DMS53 (cell line): ENCODE measurements at regions not wholly inside any gene's neighbourhood (a gene's known extent, or its start where the extent isn't known, plus 50 kb on each side); places are given as distances from the start of the nearest gene placed in this dataset.

Source experiments
- DNase-seq: peaks from one replicate; lab custom pipeline; 2025; lab: John Stamatoyannopoulos, UW

GRCh38 chr14:43988989-43989388 lies 518.1 kb downstream of the FSCB start:
- no peak for DNase-seq

DNA sequence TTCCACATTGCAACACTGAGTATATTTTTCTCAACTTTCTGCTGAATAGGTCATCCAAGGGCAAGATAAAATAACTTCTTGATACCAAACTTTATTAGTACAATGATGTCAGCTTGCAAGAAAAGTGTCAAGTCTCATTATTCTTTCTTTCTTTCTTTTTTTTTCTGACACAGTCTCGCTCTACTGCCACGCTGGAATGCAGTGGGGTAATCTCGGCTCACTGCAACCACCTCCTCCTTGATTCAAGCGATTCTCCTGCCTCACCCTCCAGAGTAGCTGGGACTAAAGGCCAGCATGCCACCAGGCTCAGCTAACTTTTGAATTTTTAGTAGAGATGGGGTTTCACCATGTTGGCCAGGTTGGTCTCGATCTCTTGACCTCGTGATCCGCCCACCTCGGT lies 523.4 kb downstream of the FSCB start:
- no peak for DNase-seq

DNA sequence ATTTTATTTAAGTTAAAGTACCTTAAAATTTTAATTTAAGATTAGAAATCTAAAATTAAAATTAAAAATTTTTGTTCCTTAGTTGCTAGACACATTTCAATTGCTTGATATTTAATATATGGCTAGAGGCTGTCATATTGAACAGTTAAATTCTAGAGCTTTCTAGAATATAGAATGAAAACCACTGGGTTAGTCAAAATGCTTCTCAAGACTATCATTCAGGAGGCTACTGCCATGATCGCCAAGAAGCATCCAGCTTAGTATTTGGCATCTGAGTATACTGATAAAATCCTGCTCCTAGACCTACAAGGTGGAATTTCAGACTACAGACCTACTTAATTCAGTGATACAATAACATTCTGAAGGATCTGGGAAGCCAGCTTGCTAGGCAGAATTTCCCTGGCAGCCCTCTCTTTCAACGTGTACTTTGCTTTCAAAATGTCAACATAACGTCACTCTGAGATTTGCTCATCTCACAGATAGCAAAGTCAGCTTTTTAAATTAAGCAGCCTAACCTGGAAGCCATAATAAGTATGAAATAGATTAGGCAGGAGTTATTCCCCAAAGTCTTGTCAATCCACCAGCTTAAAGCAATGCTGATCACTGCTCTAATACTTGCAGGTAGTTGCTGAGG lies 525.8 kb downstream of the FSCB start:
- DNase-seq = peak; percentile 65

DNA sequence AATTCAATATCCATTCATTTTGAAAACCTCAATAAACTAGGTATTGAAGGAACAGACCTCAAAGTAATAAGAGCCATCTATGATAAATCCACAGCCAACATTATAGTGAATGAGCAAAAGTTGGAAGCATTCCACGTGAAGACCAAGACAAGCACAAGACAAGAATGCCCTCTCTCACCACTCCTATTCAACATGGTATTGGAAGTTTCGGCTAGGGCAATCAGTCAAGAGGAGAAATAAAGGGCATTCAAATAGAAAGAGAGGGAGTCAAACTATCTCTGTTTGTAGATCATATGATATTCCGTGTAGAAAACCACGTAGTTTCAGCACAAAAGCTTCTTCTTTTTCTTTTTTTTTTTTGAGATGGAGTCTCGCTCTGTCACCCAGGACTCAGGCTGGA lies 550.3 kb downstream of the FSCB start:
- no peak for DNase-seq

DNA sequence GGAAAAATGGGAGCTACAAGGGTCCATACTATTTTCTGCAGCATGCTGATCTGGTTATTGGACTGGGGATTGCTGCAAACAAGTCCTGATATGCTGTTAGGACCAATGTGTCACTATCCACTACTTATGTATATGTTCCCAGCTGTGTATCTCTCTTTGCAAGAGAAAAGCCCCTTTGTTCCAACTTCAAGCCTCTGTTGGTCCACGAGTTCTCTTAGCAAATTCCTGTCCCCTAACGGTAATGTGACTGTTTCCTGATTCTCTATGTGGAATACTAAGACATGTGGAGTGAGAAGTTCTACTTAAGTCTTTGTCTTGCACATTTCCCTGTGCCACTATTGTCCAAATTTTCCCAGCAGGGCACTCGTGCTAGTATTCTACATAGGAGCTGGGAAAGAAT lies 557.7 kb downstream of the FSCB start:
- no peak for DNase-seq

- no peak for DNase-seq
These were observed 567.2 kb downstream of the FSCB start for GRCh38 chr14:43939836-43940235.

DNA sequence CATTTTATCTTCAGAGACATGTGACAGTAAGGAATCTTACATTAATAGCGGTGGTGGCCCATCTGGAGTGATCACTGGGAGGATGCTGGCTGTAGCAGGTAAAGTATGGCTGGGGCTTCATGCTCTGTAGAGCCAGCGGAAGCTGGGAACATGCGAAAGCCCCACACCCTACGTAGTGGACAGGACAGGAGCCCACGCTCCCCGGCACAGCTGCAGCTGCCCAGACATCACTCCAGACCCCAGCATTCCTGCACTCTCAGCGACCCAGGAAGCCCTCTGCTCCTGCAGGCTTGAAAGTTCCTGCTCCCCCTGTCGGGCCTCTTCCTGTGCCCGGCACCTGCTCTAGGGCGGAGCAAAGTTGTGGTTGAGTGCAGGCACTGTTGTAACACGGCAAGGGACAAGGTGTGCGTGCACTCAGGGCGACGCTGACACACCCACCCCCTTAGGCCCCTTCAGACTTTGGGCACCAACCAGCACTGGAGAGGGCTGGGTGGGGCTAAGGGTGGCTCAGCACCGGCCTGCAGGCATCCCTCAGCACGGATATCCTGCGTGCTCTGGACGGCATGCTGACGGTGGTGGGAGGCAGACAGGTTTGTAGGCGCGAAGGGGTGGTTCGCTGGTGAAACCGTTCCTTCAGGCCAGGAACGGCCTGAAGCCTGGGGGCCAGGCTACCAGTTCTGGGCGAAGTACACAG lies 568.3 kb downstream of the FSCB start:
- peak; percentile 60 for DNase-seq

- no peak for DNase-seq
These were observed 570.1 kb downstream of the FSCB start for GRCh38 chr14:43937001-43937400.

DNA sequence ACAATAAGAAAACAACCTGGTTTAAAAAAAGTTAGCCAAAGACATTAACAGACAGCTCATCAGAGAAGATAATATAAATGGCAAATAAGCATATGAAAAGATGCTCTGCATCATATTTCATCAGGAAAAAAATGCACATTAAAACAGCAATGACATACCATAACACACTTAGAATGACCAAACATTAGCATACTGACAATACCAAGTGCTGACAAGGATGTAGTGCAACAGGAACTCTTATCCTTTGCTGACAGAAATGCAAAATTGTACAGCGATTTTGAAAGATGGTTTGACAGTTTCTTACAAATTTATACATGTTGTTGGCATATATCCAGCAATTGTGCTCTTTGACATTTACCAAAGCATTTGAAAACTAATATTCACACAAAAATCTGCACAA lies 573.0 kb downstream of the FSCB start:
- DNase-seq = no peak

DNA sequence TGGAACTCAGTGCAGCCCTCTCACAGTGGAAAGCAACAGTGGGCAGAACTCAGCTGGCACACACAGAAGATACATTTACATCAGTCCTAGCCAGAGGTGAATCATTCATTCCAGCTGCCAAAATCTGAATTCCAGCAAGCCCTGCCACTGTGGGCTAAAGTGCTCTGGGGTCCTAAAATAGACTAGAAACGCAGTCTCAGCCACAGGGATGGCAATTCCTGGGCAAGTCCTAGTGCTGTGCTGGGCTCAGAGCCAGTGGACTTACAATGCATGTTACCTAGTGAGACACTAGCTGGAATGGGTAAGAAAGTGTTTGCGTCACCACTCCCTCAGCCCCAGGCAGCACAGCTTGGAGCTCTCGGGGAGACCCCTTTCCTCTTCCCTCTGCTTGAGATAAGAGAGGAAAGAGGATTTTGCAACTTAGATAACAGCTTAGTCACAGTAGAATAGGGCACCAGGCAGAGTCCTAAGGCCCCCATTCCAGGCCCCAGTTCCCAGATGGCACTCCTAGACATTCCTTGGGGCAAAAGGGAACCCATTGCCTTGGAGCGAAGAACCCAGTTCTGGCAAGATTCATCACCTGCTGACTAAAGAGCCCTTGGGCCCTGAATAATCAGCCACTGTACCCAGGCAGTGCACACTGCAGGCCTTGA lies 592.9 kb downstream of the FSCB start:
- DNase-seq = no peak

- no peak for DNase-seq
These were observed 603.9 kb downstream of the FSCB start for GRCh38 chr14:43903209-43903608.

DNA sequence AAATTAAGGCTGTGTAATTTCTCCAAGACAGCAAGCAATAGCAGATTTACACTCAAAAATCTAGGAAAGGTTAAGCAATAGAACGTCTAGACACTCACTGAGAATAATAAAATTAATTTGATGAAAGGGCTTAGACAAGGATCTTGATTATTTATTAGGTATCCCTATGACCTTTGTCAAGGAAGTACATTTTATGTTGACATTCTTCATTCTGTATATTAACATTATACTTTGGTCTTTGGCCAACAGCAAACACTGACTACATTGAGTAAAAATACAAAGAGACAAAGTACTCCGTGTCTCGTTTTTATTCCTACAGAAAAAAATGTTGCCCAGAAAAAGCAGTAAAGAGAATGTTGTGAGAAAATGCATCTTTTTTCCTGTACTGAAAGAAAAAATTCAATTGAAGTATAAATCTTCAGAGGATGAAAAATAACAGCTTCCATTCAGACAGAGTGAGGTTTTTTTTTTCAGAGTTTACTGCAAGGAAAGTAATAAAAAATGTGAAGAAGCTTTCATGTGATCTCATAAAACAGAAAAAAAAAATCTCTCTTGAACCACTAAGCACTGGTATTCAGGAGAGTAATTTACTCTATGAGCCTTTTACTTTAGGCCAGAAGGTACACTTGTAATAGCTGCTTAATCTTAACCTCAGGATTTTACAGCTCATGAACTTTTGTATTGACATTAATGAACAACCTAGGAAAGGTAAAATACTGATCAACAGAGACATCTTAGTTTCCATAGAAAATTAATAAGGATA lies 605.0 kb downstream of the FSCB start:
- peak; percentile 21 for DNase-seq

DNA sequence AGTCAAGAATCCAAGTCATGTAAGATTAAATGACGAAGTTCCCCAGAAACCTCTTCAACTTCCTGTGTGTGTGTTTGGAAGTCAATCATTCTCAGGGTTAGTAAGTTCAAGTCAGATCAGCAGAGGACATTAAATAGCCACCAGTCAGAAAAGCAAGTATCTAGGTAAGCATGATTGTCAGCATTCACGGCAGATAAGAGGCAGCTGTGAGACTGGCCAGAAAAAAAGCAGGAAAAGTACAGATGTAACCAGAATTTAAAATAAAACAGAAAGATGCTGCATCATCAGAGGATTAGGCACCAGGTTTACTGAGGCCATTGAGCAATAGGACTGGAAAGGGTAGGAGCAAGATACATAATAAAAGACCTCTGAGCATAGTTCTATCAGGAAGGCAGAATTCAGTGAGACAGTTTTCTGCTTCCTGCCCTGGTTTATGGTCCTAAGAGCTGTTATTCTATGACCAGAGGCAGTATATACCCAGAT lies 606.9 kb downstream of the FSCB start:
- DNase-seq = peak; percentile 42

DNA sequence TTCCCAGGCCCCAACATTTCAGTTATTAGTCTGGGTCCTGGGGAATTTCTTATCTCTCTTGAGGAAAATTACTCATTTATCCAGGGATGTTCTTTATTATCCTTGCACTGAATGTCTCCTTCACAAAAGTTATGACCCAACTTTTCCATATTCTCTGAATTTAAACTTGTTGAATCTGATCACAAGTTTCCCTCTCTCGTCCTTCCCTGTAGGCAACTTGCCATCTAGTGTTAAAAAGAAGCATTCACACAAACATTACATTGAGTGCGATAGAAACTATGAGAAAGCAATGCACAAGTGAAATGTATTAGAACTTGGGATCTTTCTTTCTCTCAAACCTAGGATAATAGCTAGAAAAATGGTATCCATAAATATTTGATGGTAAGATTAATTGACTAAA lies 608.4 kb downstream of the FSCB start:
- peak; percentile 12 for DNase-seq

- DNase-seq = peak; percentile 7
These were observed 611.0 kb downstream of the FSCB start for GRCh38 chr14:43896044-43896443.

DNA sequence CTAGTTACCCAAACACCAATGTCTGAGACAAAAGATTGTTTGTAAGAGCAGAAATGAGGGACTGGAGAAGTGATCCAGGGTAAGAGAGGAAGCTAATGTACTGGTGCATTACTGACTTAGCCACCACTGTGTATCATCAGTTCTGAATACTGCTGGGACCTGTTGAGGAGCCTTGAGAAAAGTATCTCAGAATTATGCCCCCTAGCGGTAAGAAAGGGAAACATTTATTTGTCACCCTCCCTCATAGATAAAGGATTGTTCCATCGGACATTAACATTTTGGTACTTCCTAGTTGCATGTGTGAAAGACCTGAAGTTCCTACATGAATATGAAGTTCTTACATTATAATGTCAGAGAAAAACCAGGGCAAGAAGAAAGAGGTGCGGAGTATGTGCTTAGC lies 612.5 kb downstream of the FSCB start:
- peak; percentile 49 for DNase-seq

GRCh38 chr14:43887523-43887922 lies 619.6 kb downstream of the FSCB start:
- no peak for DNase-seq

DNA sequence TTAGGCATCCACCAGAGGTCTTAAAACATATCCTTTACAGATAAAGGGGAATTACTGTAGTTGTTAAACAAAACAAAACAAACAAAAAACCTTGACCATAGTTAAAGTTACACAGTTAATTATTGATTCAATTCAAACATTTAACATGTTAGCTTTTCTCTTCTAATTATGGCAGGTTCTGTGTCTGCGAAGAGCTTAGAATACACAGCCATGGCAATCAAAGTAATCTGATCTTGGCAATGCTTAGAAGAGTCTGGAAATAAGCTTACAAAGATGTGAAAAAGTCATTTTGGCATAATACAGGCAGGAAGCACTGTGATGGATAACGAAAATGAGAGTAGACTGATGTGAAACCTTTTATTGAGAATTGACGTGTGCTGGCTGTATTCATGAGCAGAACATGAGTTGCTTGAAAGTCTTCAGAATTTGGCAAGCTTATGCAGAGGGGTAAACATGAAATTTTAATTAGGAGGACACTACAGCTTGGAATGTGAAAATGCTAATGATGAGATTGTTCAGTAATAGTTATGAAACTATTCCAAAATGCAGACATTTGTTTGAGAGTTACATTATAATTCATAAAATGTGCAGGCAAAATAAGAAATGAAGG lies 629.6 kb downstream of the FSCB start:
- DNase-seq = peak; percentile 14

GRCh38 chr14:43872752-43873655 lies 634.1 kb downstream of the FSCB start:
- no peak for DNase-seq

DNA sequence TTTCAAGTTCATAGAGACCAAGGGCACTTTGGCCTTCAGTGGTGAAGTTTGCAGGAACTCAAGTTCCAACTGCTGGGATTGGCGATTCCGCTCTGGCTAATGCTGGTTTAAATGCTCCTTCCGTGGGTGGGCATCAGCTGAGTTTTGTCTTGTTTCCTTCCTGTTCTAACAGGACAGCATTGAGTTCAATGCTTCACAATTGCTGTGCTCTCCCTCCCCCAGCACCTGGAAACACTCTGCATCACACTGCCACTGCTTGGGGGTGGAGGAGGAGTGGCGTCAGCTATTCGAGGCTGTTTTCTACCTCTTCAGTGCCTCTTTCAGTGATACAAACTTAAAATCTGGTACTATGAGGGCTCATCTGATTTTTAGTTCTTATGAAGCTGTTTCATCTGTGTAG lies 634.9 kb downstream of the FSCB start:
- no peak for DNase-seq

DNA sequence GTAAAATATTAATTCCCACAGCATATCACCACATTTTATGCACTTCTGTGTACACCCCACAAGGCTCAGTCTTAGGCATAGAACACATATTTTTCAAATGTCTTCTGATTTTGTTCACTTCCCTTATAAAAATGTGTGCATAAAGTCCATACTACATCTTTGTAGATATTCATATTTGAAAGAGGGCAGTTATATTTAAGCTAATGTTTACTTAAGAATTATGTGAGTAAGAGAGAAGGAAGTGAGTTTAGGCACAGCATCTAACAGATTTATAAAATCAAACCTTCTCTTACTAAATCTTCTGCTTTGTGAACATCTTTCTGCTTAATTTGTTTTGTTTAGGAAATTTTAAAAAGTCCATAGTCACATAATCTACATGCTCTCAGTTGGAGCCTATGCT lies 648.1 kb downstream of the FSCB start:
- DNase-seq = no peak
